ENCODE measurements at regions not wholly inside any gene's neighbourhood (a gene's known extent, or its start where the extent isn't known, plus 50 kb on each side); places are given as distances from the start of the nearest gene placed in this dataset.

DNA sequence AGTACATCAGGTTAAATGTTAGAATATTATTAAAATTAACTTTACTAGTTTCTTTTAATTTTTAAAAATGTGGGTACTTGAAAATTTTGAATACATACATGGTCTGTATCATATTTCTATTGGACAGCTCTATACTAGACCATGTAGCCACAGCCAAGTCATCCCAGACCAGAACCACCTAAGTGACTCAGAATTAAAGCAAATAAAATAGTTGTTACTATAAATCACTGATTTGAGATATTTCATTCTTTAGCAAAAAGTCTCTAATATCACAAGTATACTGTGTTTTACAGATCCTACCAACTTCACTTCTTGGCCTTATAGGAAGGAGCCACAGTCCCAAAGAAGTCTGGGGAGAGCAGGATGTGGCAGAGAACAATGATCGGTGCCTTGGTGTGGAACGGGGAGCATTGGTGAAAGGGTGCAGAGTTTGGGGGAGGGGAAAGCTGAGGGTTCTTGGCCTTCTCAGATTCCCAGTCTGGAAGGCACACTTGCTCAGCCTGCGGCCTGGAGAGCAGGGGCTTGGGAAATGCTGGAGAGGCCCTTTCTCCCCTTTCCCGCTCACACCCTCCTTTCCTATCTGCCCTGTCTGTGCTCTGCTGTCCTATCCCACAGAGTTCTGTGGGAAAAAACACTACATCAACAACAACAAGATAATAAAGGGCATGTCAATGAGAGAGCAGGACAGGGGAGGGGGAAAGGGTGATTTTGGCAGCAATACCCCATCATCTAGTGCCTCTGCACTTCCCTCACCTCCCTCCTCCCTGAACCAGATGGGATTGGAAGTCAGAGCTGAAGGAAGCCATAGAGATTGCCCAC, 122.1 kb downstream of the NGF start:
- H3K36me3 Mint-ChIP-seq (ENCODE audit: low read depth): no peaks in the 10 kb centered on the region
- intact Hi-C loops (cut with micrococcal nuclease): no loop called here

DNA sequence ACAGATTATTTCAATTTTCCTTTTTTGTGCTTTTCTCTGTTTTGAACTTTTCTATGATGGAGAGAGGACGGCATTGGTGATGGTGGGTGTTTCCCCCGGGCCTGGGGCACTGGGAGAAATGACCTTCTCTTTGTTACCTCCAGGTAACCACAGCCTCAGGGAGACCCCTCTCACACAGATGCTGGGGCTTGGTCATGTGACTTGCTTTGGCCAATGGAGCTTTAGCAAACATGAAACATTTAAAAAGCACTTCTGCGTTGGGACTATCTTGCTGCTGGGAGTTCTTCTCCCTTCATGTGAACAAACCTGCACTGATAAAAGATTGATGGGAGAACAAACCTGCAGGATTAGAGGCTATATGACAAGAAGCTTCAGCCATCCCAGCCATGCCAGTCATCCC, 122.9 kb downstream of the NGF start:
- no peak overlapping the region for H3K4me3 Mint-ChIP-seq
- H3K27me3 Mint-ChIP-seq: no peaks in the 10 kb centered on the region
- intact Hi-C loops (cut with micrococcal nuclease): no loop called here

More for the DNA sequence above, 122.1 kb downstream of the NGF start:
- Mint-ChIP-seq H3K27ac (no peak overlapping the region), H3K4me1 (ENCODE audit: low read depth) (no peaks in the 10 kb centered on the region), H3K27me3 (no peaks in the 10 kb centered on the region), H3K9me3 (no peaks in the 10 kb centered on the region), H3K4me3 (no peak overlapping the region)

DNA sequence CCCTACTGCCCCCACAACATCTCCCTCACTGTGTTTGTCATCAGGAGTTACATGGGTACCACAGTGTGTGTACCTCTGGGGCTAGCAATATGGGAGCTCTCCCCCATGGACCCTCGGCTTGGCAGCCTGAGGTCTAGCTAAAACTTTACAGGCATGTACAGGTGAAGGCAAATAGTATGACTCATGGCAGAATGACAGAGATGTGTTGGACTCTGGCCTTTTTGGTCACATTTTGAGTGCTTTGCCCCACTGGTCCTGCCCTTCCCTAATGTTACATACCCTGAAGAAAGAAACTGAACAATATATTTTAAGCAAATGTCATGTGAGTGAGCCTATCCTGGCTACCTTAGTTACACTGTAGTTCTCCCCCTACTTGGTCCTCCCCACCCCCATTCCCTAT, 124.0 kb downstream of the NGF start:
- Mint-ChIP-seq H3K9me3 (no peaks in the 10 kb centered on the region), H3K27ac (no peak overlapping the region), H3K4me3 (no peak overlapping the region), H3K36me3 (ENCODE audit: low read depth) (no peaks in the 10 kb centered on the region), H3K27me3 (no peaks in the 10 kb centered on the region), H3K4me1 (ENCODE audit: low read depth) (no peaks in the 10 kb centered on the region)
- intact Hi-C loops (cut with micrococcal nuclease): no loop called here

More for the DNA sequence above, 122.9 kb downstream of the NGF start:
- no peaks in the 10 kb centered on the region for H3K9me3 Mint-ChIP-seq
- H3K4me1 Mint-ChIP-seq (ENCODE audit: low read depth): no peaks in the 10 kb centered on the region
- no peak overlapping the region for H3K27ac Mint-ChIP-seq
- no peaks in the 10 kb centered on the region for H3K36me3 Mint-ChIP-seq (ENCODE audit: low read depth)

- Mint-ChIP-seq H3K4me3 (no peak overlapping the region), H3K27me3 (no peaks in the 10 kb centered on the region), H3K36me3 (ENCODE audit: low read depth) (no peaks in the 10 kb centered on the region), H3K27ac (no peak overlapping the region), H3K9me3 (no peaks in the 10 kb centered on the region), H3K4me1 (ENCODE audit: low read depth) (no peaks in the 10 kb centered on the region)
- intact Hi-C loops (cut with micrococcal nuclease): no loop called here
Measured at GRCh38 chr1:115213130-115213529, 123.8 kb upstream of the TSPAN2 start.

DNA sequence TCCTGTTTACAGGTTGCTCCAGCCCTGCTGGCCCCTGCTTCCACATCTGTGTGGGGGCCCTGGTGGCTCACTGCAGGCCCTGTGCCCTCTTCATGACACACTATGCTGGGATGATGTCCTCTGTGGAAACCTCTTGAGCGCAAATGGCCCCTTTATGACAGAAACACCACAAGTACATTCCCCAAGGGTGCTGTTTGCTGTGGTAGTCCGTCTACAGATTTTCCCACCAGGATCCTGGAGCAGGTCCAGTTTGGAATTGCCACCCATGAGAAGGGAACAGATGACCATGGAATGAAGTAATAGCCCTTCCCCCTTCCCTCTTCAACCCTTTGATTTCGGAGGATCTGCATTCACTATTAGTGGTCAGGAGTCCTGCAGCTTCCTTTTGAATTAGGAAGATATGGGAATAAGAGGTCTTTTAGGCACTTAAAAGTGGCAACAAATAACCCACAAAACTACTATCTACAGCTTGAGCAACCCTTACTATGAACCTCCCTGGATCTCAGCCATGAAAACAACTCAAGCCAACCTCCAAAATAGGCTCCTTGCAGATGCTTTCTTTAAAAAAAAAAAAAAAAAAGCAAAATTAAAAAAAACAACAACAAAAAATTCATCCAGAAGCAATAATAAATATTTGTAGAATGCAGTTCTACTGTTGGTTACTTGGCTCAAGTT, 121.9 kb upstream of the TSPAN2 start:
- Mint-ChIP-seq H3K4me3 (no peak overlapping the region), H3K27ac (no peak overlapping the region), H3K36me3 (ENCODE audit: low read depth) (no peaks in the 10 kb centered on the region), H3K27me3 (no peaks in the 10 kb centered on the region), H3K9me3 (no peaks in the 10 kb centered on the region), H3K4me1 (ENCODE audit: low read depth) (no peaks in the 10 kb centered on the region)
- intact Hi-C loops (cut with micrococcal nuclease): no loop called here

- Mint-ChIP-seq H3K4me3 (no peak overlapping the region), H3K27me3 (no peaks in the 10 kb centered on the region), H3K36me3 (ENCODE audit: low read depth) (no peaks in the 10 kb centered on the region), H3K27ac (no peak overlapping the region), H3K4me1 (ENCODE audit: low read depth) (no peaks in the 10 kb centered on the region), H3K9me3 (no peaks in the 10 kb centered on the region)
- intact Hi-C loops (cut with micrococcal nuclease): no loop called here
Measured at GRCh38 chr1:115210302-115210711, 121.0 kb upstream of the TSPAN2 start.

- Mint-ChIP-seq H3K36me3 (ENCODE audit: low read depth) (no peaks in the 10 kb centered on the region), H3K27me3 (peaks cover 3% of the 10 kb centered on the region), H3K4me1 (ENCODE audit: low read depth) (no peaks in the 10 kb centered on the region), H3K27ac (no peak overlapping the region), H3K9me3 (peaks cover 15% of the 10 kb centered on the region), H3K4me3 (no peak overlapping the region)
- intact Hi-C loops (cut with micrococcal nuclease): no loop called here
Measured at GRCh38 chr1:115204513-115204912, 115.2 kb upstream of the TSPAN2 start.

GRCh38 chr1:115203287-115203686, 114.0 kb upstream of the TSPAN2 start:
- intact Hi-C loops (cut with micrococcal nuclease): no loop called here
- no peak overlapping the region for H3K4me3 Mint-ChIP-seq
- H3K27ac Mint-ChIP-seq: no peak overlapping the region
- peaks cover 15% of the 10 kb centered on the region for H3K9me3 Mint-ChIP-seq
- H3K27me3 Mint-ChIP-seq: peaks cover 3% of the 10 kb centered on the region
- H3K36me3 Mint-ChIP-seq (ENCODE audit: low read depth): no peaks in the 10 kb centered on the region
- H3K4me1 Mint-ChIP-seq (ENCODE audit: low read depth): no peaks in the 10 kb centered on the region

GRCh38 chr1:115201598-115201997, 112.3 kb upstream of the TSPAN2 start:
- no peaks in the 10 kb centered on the region for H3K4me1 Mint-ChIP-seq (ENCODE audit: low read depth)
- H3K9me3 Mint-ChIP-seq: peaks cover 15% of the 10 kb centered on the region
- no peaks in the 10 kb centered on the region for H3K36me3 Mint-ChIP-seq (ENCODE audit: low read depth)
- intact Hi-C loops (cut with micrococcal nuclease): no loop called here
- H3K27ac Mint-ChIP-seq: no peak overlapping the region
- peaks cover 3% of the 10 kb centered on the region for H3K27me3 Mint-ChIP-seq
- no peak overlapping the region for H3K4me3 Mint-ChIP-seq

DNA sequence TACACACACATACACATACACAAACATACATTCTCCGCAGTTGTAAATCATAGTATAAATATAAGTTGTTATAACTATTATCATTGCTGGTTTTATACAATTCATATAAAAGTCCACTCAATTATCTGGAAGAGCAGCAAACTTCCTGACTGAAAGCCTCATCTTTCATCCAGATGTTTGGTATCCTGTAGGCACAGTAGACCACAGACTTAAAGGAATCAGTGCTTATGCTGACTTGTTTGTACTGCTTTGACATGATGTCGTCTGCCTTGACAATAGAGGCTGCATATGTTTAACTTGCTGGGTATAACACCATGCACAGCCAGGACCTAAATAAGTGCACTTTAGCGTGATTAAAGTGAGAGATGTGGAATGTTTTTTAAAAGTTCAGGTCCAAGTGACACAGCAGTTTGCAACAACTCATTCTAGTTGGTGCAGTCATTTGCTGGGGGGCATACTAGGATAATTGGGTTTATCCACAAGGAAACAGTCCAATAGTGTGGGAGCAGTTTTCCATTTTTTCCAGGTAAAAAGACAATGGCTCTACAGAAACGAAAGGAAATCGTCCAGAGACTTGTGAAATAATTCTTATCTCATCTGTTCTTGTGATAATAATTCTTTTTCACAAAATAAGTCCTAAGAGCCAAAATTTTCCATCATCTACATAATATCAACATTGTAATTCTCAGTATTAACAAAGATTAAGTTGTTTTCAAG, 110.3 kb upstream of the TSPAN2 start:
- H3K27me3 Mint-ChIP-seq: peaks cover 3% of the 10 kb centered on the region
- no peaks in the 10 kb centered on the region for H3K36me3 Mint-ChIP-seq (ENCODE audit: low read depth)
- H3K27ac Mint-ChIP-seq: no peak overlapping the region
- no peaks in the 10 kb centered on the region for H3K4me1 Mint-ChIP-seq (ENCODE audit: low read depth)
- no peak overlapping the region for H3K4me3 Mint-ChIP-seq
- H3K9me3 Mint-ChIP-seq: peaks cover 15% of the 10 kb centered on the region
- intact Hi-C loops (cut with micrococcal nuclease): no loop called here

DNA sequence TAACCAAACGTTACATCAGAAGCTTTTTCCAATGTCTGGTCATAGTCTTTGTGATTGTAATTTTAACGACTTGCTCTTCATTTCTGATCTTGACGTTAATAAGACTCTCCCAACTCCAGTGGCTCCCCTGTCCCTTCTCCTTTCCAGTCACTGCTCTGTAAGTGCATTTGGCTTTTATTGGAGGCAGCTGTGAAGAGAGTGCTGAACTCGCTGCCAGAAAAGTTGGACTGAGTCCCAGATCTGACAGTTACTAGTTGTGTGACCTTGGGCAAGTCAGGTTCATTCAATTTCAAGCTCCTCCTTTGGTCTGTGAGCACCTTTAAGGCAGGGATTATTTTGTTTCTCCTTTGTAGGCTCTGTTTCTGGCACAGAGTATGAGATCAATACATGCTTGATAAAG, 109.6 kb upstream of the TSPAN2 start:
- no peak overlapping the region for H3K27ac Mint-ChIP-seq
- intact Hi-C loops (cut with micrococcal nuclease): no loop called here
- H3K27me3 Mint-ChIP-seq: peaks cover 5% of the 10 kb centered on the region
- H3K9me3 Mint-ChIP-seq: peaks cover 15% of the 10 kb centered on the region
- H3K4me1 Mint-ChIP-seq (ENCODE audit: low read depth): no peaks in the 10 kb centered on the region
- H3K4me3 Mint-ChIP-seq: no peak overlapping the region
- no peaks in the 10 kb centered on the region for H3K36me3 Mint-ChIP-seq (ENCODE audit: low read depth)

DNA sequence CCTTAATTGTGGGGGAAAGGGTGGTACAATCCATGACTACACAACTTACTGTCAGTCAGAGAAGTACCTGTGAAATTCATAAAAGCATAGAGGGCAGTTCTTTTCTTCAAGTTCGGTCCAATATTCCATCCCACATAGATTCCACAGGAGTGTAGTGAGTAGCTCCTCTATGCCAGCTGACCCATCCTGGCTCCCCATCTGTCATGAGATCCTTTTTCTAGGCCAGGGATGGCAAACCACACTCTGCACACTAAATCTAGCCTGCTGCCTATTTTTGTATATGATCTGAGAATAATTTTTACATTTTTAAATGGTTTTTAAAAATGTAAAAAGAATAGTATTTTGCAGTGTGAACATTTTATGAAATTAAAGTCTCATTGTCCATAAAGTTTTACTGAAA, 107.0 kb upstream of the TSPAN2 start:
- H3K36me3 Mint-ChIP-seq (ENCODE audit: low read depth): no peaks in the 10 kb centered on the region
- intact Hi-C loops (cut with micrococcal nuclease): no loop called here
- peaks cover 2% of the 10 kb centered on the region for H3K27me3 Mint-ChIP-seq
- H3K4me1 Mint-ChIP-seq (ENCODE audit: low read depth): no peaks in the 10 kb centered on the region
- no peaks in the 10 kb centered on the region for H3K9me3 Mint-ChIP-seq
- H3K27ac Mint-ChIP-seq: no peak overlapping the region
- H3K4me3 Mint-ChIP-seq: no peak overlapping the region

DNA sequence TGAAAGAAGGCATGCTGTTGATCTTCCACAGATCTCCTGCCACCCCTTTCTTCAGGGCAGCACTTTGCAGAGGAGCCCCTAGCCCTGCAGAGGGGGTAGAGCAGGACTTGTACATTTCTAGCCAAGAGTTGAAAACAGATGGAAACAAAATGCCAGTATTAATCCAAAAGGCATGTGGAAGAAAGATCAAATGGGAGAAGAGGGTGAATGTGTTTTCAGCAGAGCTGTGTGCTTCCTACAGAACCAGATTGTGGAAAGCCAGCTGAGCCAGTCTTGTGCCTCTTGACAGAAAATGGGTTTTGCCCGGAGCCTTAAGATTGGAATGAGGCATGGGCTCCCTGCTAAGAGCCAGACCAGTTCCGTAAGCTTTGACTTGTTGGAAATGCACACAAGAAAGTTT, 105.2 kb upstream of the TSPAN2 start:
- Mint-ChIP-seq H3K4me1 (ENCODE audit: low read depth) (no peaks in the 10 kb centered on the region), H3K27ac (no peak overlapping the region), H3K4me3 (no peak overlapping the region), H3K36me3 (ENCODE audit: low read depth) (no peaks in the 10 kb centered on the region), H3K9me3 (no peaks in the 10 kb centered on the region), H3K27me3 (peaks cover 3% of the 10 kb centered on the region)
- intact Hi-C loops (cut with micrococcal nuclease): no loop called here

Data from dendritic cell treated with granulocyte-macrophage colony-stimulating factor and Interleukin-4, amounts not matched to agents 40 ng/mL and 50 ng/mL, for 4 days (primary cell).